ENCODE measurements at regions not wholly inside any gene's neighbourhood (a gene's known extent, or its start where the extent isn't known, plus 50 kb on each side); places are given as distances from the start of the nearest gene placed in this dataset.

DNA sequence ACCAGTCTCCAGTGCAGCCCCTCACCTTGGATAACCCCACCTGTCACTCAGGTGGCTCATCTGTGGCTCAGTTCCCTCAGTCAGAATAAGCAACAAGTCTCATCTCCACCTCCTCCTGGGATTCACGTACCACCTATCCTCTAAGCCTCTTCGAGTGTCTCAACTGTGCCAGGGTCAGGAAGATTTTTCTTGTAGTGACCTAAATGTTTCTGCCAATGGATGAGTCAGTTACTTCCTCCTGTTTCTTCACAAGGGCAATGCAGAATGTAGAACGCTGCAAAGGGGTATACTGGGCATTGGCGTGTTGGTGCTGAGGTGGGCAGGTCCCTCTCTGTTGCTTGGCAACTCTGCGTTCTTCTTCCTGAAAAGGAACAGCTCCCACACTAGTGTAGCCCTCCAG lies 213.3 kb upstream of the CXCR4 start:
- intact Hi-C loops (cut with DNase I) = no loop called here
- FAIRE-seq = no peak

DNA sequence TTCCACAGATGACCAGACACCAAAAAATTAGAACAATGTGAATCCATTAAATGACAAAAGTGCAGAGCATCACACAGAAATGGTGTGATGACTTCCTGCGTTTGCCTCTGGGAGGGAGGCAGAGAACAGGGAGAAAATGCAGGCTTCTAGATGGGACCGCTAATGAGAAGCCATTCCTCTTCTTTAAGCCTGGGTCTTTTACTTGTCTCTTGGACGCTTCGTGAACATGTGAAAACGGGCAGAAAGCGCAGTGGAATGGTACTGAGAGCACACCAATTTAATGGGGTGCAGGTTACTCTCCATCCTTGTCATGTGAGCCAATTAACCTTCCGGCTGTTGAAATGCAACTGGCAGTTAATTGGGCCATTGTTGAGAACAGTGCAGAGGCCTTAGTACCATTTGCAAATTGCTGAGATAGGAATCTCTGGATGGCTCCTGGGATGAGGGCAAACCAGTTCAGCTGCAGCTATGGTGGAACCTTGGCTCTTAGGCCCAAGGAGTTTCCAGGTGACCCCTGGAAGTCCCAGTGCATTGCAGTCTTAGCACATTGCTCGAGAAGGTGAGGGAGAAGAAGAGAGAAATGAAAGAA lies 210.4 kb upstream of the CXCR4 start:
- Histone ChIP-seq H3K4me1 (ENCODE audit: control insufficient read depth in 2 of 3, insufficient read depth in 2 of 3, low read depth in 1 of 3, low read length in 3 of 3) (no peaks in the 10 kb centered on the region), H3K27me3 (ENCODE audit: control insufficient read depth, insufficient read depth, low read length) (no peaks in the 10 kb centered on the region), H3K36me3 (ENCODE audit: control insufficient read depth in 2 of 3, insufficient read depth in 3 of 3, low read length in 3 of 3) (no peaks in the 10 kb centered on the region), H3K9me3 (ENCODE audit: control insufficient read depth in 2 of 3, insufficient read depth in 1 of 3, low read length in 3 of 3) (no peaks in the 10 kb centered on the region), H3K9ac (ENCODE audit: low read length in 3 of 3) (no peak overlapping the region), H3K4me3 (ENCODE audit: low read length in 3 of 3) (no peak overlapping the region), H3K27ac (ENCODE audit: low read depth in 2 of 2, low read length in 2 of 2) (no peak overlapping the region)
- intact Hi-C loops (cut with DNase I) = no loop called here
- FAIRE-seq (no peak), DNase-seq (no peak)
- TF ChIP-seq, protein P1, sequence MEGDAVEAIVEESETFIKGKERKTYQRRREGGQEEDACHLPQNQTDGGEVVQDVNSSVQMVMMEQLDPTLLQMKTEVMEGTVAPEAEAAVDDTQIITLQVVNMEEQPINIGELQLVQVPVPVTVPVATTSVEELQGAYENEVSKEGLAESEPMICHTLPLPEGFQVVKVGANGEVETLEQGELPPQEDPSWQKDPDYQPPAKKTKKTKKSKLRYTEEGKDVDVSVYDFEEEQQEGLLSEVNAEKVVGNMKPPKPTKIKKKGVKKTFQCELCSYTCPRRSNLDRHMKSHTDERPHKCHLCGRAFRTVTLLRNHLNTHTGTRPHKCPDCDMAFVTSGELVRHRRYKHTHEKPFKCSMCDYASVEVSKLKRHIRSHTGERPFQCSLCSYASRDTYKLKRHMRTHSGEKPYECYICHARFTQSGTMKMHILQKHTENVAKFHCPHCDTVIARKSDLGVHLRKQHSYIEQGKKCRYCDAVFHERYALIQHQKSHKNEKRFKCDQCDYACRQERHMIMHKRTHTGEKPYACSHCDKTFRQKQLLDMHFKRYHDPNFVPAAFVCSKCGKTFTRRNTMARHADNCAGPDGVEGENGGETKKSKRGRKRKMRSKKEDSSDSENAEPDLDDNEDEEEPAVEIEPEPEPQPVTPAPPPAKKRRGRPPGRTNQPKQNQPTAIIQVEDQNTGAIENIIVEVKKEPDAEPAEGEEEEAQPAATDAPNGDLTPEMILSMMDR (IDR thresholded peaks at IDR 0.05; ENCODE audit: borderline replicate concordance, extremely low read depth, insufficient read depth) = no peak

More for the DNA sequence above, 213.3 kb upstream of the CXCR4 start:
- Histone ChIP-seq H3K4me1 (ENCODE audit: control insufficient read depth in 2 of 3, insufficient read depth in 2 of 3, low read depth in 1 of 3, low read length in 3 of 3) (no peaks in the 10 kb centered on the region), H3K36me3 (ENCODE audit: control insufficient read depth in 2 of 3, insufficient read depth in 3 of 3, low read length in 3 of 3) (no peaks in the 10 kb centered on the region), H3K27me3 (ENCODE audit: control insufficient read depth, insufficient read depth, low read length) (no peaks in the 10 kb centered on the region), H3K4me3 (ENCODE audit: low read length in 3 of 3) (no peak overlapping the region), H3K9ac (ENCODE audit: low read length in 3 of 3) (no peak overlapping the region), H3K27ac (ENCODE audit: low read depth in 2 of 2, low read length in 2 of 2) (no peak overlapping the region), H3K9me3 (ENCODE audit: control insufficient read depth in 2 of 3, insufficient read depth in 1 of 3, low read length in 3 of 3) (no peaks in the 10 kb centered on the region)
- TF ChIP-seq, protein P1 (IDR thresholded peaks at IDR 0.05; ENCODE audit: borderline replicate concordance, extremely low read depth, insufficient read depth) = no peak
- no peak for DNase-seq

DNA sequence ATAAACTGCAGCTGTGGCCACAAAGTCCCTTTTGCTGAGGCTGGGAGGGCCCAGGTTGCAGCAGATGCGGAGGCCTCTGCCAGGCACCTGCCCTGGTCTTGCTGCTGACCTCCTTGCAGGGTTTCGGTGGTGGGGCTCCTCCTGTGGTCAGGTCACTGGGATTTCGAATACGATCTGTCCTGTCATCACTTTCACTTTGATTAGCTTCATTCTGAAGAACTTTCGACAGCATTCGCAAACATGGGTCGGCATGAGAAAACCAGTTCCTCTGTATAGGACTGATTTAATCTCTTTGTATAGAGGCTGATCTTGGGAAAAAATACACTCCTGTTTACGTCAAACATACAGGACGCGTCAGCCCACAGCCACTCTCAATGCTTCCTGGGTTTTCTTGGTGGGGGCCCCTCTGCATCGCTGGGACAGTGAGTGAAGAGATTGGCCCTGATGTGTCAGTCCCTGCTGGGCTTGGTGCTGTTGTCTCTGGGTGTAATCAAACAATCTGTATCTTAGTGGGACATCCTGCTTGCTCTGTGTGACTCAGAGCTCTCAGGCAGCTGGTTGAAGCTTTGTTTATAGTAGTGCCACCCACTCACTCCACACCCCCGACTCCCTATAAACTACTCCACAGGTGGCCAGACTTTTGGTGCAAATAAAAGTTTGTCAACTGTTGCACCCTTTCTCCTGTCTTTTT lies 209.4 kb upstream of the CXCR4 start:
- H3K9ac ChIP-seq (ENCODE audit: low read length in 3 of 3) = no peak overlapping the region
- no peak overlapping the region for H3K27ac ChIP-seq (ENCODE audit: low read depth in 2 of 2, low read length in 2 of 2)
- TF ChIP-seq, protein P1 (IDR thresholded peaks at IDR 0.05; ENCODE audit: borderline replicate concordance, extremely low read depth, insufficient read depth) = no peak
- no peak for FAIRE-seq
- no peaks in the 10 kb centered on the region for H3K27me3 ChIP-seq (ENCODE audit: control insufficient read depth, insufficient read depth, low read length)
- no peak for DNase-seq
- H3K9me3 ChIP-seq (ENCODE audit: control insufficient read depth in 2 of 3, insufficient read depth in 1 of 3, low read length in 3 of 3) = no peaks in the 10 kb centered on the region
- H3K4me3 ChIP-seq (ENCODE audit: low read length in 3 of 3) = no peak overlapping the region
- intact Hi-C loops (cut with DNase I) = no loop called here
- no peaks in the 10 kb centered on the region for H3K36me3 ChIP-seq (ENCODE audit: control insufficient read depth in 2 of 3, insufficient read depth in 3 of 3, low read length in 3 of 3)
- no peaks in the 10 kb centered on the region for H3K4me1 ChIP-seq (ENCODE audit: control insufficient read depth in 2 of 3, insufficient read depth in 2 of 3, low read depth in 1 of 3, low read length in 3 of 3)

Data from kidney (tissue), 13 donors.